ENCODE measurements at regions not wholly inside any gene's neighbourhood (a gene's known extent, or its start where the extent isn't known, plus 50 kb on each side); places are given as distances from the start of the nearest gene placed in this dataset.

GRCh38 chr12:60042835-60043234 lies 447.0 kb downstream of the SLC16A7 start:
- DNase-seq (ENCODE audit: low read depth): no peak

- DNase-seq (ENCODE audit: low read depth): no peak
Observed at GRCh38 chr12:60043236-60043635, 447.4 kb downstream of the SLC16A7 start.

- peak; percentile 3 for DNase-seq (ENCODE audit: low read depth)
Observed at GRCh38 chr12:60052483-60052882, 456.7 kb downstream of the SLC16A7 start.

GRCh38 chr12:60059180-60059579 lies 463.4 kb downstream of the SLC16A7 start:
- no peak for DNase-seq (ENCODE audit: low read depth)

GRCh38 chr12:60066655-60067054 lies 470.8 kb downstream of the SLC16A7 start:
- no peak for DNase-seq (ENCODE audit: low read depth)

GRCh38 chr12:60070552-60070951 lies 474.7 kb downstream of the SLC16A7 start:
- no peak for DNase-seq (ENCODE audit: low read depth)

GRCh38 chr12:60071759-60072191 lies 475.9 kb downstream of the SLC16A7 start:
- DNase-seq (ENCODE audit: low read depth): no peak

GRCh38 chr12:60072911-60073310 lies 477.1 kb downstream of the SLC16A7 start:
- DNase-seq (ENCODE audit: low read depth): no peak

GRCh38 chr12:60075091-60075490 lies 479.3 kb downstream of the SLC16A7 start:
- no peak for DNase-seq (ENCODE audit: low read depth)

GRCh38 chr12:60078026-60078425 lies 482.2 kb downstream of the SLC16A7 start:
- no peak for DNase-seq (ENCODE audit: low read depth)

- peak; percentile 68 for DNase-seq (ENCODE audit: low read depth)
Observed at GRCh38 chr12:60093428-60093827, 497.6 kb downstream of the SLC16A7 start.

GRCh38 chr12:60094436-60094835 lies 498.6 kb downstream of the SLC16A7 start:
- DNase-seq (ENCODE audit: low read depth): no peak

GRCh38 chr12:60096727-60097126 lies 500.9 kb downstream of the SLC16A7 start:
- DNase-seq (ENCODE audit: low read depth): no peak

GRCh38 chr12:60100160-60100559 lies 504.3 kb downstream of the SLC16A7 start:
- DNase-seq (ENCODE audit: low read depth): no peak

GRCh38 chr12:60100852-60101251 lies 505.0 kb downstream of the SLC16A7 start:
- no peak for DNase-seq (ENCODE audit: low read depth)

- DNase-seq (ENCODE audit: low read depth): peak; percentile 27
Observed at GRCh38 chr12:60101715-60102114, 505.9 kb downstream of the SLC16A7 start.

- peak; percentile 30 for DNase-seq (ENCODE audit: low read depth)
Observed at GRCh38 chr12:60106214-60106613, 510.4 kb downstream of the SLC16A7 start.

- DNase-seq (ENCODE audit: low read depth): no peak
Observed at GRCh38 chr12:60107992-60108391, 512.2 kb downstream of the SLC16A7 start.

GRCh38 chr12:60112063-60112462 lies 516.2 kb downstream of the SLC16A7 start:
- DNase-seq (ENCODE audit: low read depth): no peak

GRCh38 chr12:60112763-60113162 lies 516.9 kb downstream of the SLC16A7 start:
- no peak for DNase-seq (ENCODE audit: low read depth)

- no peak for DNase-seq (ENCODE audit: low read depth)
Observed at GRCh38 chr12:60114169-60114568, 518.3 kb downstream of the SLC16A7 start.

- no peak for DNase-seq (ENCODE audit: low read depth)
Observed at GRCh38 chr12:60119327-60119726, 523.5 kb downstream of the SLC16A7 start.

- no peak for DNase-seq (ENCODE audit: low read depth)
Observed at GRCh38 chr12:60120199-60120598, 524.4 kb downstream of the SLC16A7 start.

GRCh38 chr12:60123557-60123956 lies 527.7 kb downstream of the SLC16A7 start:
- DNase-seq (ENCODE audit: low read depth): peak; percentile 7

GRCh38 chr12:60137513-60137912 lies 541.7 kb downstream of the SLC16A7 start:
- no peak for DNase-seq (ENCODE audit: low read depth)

Measured in amniotic epithelial cell (primary cell).